Heart right ventricle (tissue), 16 donors: ENCODE measurements at regions not wholly inside any gene's neighbourhood (a gene's known extent, or its start where the extent isn't known, plus 50 kb on each side); places are given as distances from the start of the nearest gene placed in this dataset.

Experiments used
- ATAC-seq, 8 donors: fragments of 200-7000 bp; cut with Tn5 transposase; one replicate each; pipeline ENCODE4 v1.9.1; 2020; ENCODE audit warnings: mild to moderate bottlenecking in 8 of 8, moderate library complexity in 8 of 8, moderate number of reproducible peaks in 1 of 8
- DNase-seq, 2 donors: peaks; one replicate each; pipeline ENCODE4 v3.0.0-alpha.2; 2020
- H3K27ac ChIP-seq, 10 donors: fragments of 200-600 bp; sonication (generic) in 2 of 10; one replicate each; pipeline versions ENCODE4 v1.5.0 to v1.8.0; 2020 to 2022; ENCODE audit warnings: mild to moderate bottlenecking in 3 of 10
- H3K27me3 ChIP-seq, 7 donors: fragments of 200-600 bp; one replicate each; pipeline ENCODE4 v1.8.0; 2021 to 2022; ENCODE audit warnings: mild to moderate bottlenecking in 2 of 7
- H3K36me3 ChIP-seq, 9 donors: fragments of 200-600 bp; sonication (generic) in 1 of 9; one replicate each; pipeline versions ENCODE4 v1.5.0 to v1.8.0; 2020 to 2022; ENCODE audit warnings: mild to moderate bottlenecking in 2 of 9
- H3K4me1 ChIP-seq, 9 donors: fragments of 200-600 bp; sonication (generic) in 1 of 9; one replicate each; pipeline versions ENCODE4 v1.5.0 to v1.8.0; 2020 to 2022; ENCODE audit warnings: mild to moderate bottlenecking in 4 of 9
- H3K4me3 ChIP-seq, 10 donors: fragments of 200-600 bp; sonication (generic) in 2 of 10; one replicate each; pipeline versions ENCODE4 v1.5.0 to v1.8.0; 2020 to 2022; ENCODE audit warnings: mild to moderate bottlenecking in 7 of 10, moderate library complexity in 2 of 10
- H3K9me3 ChIP-seq, 11 donors: fragments of 200-600 bp in 10 of 11; sonication (generic) in 2 of 11; one replicate each; pipeline versions ENCODE4 v1.5.0 to v1.8.0; 2013 to 2022; ENCODE audit warnings: mild to moderate bottlenecking in 2 of 11, control low read depth in 1 of 11, moderate library complexity in 1 of 11
- WGBS, 2 donors: extraction: QIAGEN DNeasy Blood & Tissue Kit; methylation state at CpG; one replicate each; pipeline ENCODE4 v1.1.7; 2013; ENCODE audit warnings: inconsistent platforms in 1 of 2; 5-methylcytosine and 5-hydroxymethylcytosine counted together
- intact Hi-C, 10 donors: fragments of 100-400 bp; cut with DNase I; formaldehyde crosslinking; loops; one replicate each; pipeline versions ENCODE4 v1.11.1 to v1.14.2; 2022
- TF ChIP-seq, protein P1 (sequence below), 9 donors: fragments of 200-600 bp; sonication (generic) in 2 of 9; IDR thresholded peaks; one replicate each; pipeline versions ENCODE4 v1.5.0 to v1.8.0; 2021 to 2022; ENCODE audit warnings: antibody characterized with exemption in 9 of 9, mild to moderate bottlenecking in 5 of 9, moderate library complexity in 1 of 9
- donor health status: Arrhythmogenic right ventricular cardiomyopathy.
- donor health status: ischemic (EF 13 %, LVEDD 7.1; RV severe dilation, severe dysfunction).
- donor health status: healthy with polysubstance abuse.
- donor health status: DM: no; HTN: yes; CAD: no.
- donor health status: DM: no; HTN: no; CAD: no.
- donor health status: ischemic (EF 25% LVEDD 6.9; RV normal size, moderate dysfunction).
- donor health status: ischemic (EF 25% LVEDD 5.7; RV mildly dilated, moderate dysfunction).
- donor health status: healthy.
- donor health status: DM: yes; HTN: yes; CAD: no.
- donor health status: Ischemic cardiomyopathy.
- donor health status: ischemic (EF 35%, LVEDD 5.7; RV mildly dilated, moderate dysfunction).
- donor health status: nonischemic (EF 11% LVEDD 7.7; RV severe dilation, severe dysfunction).
- donor health status: DM: yes; HTN: yes; CAD: no.
- donor health status: PGD.
- donor health status: ischemic (EF 29% LVEDD 5.4; RV normal size, mild dysfunction).
- donor health status: nonischemic (EF 23%, LVEDD 6.1; RV moderate dilation, normal function).

- Histone ChIP-seq H3K27me3 (no peaks in the 10 kb centered on the region), H3K36me3 (no peaks in the 10 kb centered on the region), H3K9me3 (peaks cover 0 to 16% (median 0%) of the 10 kb centered on the region in 11 donors), H3K4me3 (no peak overlapping the region), H3K4me1 (no peaks in the 10 kb centered on the region), H3K27ac (no peak overlapping the region)
- TF ChIP-seq, protein P1, sequence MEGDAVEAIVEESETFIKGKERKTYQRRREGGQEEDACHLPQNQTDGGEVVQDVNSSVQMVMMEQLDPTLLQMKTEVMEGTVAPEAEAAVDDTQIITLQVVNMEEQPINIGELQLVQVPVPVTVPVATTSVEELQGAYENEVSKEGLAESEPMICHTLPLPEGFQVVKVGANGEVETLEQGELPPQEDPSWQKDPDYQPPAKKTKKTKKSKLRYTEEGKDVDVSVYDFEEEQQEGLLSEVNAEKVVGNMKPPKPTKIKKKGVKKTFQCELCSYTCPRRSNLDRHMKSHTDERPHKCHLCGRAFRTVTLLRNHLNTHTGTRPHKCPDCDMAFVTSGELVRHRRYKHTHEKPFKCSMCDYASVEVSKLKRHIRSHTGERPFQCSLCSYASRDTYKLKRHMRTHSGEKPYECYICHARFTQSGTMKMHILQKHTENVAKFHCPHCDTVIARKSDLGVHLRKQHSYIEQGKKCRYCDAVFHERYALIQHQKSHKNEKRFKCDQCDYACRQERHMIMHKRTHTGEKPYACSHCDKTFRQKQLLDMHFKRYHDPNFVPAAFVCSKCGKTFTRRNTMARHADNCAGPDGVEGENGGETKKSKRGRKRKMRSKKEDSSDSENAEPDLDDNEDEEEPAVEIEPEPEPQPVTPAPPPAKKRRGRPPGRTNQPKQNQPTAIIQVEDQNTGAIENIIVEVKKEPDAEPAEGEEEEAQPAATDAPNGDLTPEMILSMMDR (IDR thresholded peaks at IDR 0.05): no peak
- DNase-seq: no peak
- WGBS, 2 donors: 71 to 83% methylated on average over 4 of the region's 4 CpGs
- intact Hi-C loops: no loop called here
- ATAC-seq: no peak
Observed at GRCh38 chr21:22981819-22982218, 1983.6 kb downstream of the NCAM2 start.

DNA sequence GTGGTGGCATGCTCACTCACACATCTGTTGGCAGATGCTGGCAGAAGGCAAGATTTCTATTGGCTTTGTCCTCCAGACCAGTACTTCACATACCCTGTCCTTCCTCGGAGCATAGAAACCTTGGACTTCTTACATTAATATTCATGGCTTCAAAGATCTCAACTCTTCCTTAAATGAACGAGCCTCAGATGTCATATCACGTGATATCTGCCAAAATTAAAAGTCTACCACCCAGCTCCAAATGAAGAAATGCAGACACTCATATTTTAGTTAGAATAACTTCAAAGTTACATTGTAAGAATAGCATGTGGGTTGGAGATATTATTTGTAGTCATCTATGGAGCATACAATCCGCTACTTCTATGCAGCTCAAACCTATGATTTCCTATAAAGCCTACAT, 1994.9 kb downstream of the NCAM2 start:
- H3K27me3 ChIP-seq: no peaks in the 10 kb centered on the region
- 70 to 74% methylated on average over 4 of the region's 4 CpGs for WGBS, 2 donors
- intact Hi-C loops: no loop called here
- H3K9me3 ChIP-seq: peaks cover 0 to 41% (median 0%) of the 10 kb centered on the region in 11 donors
- H3K4me1 ChIP-seq: no peaks in the 10 kb centered on the region
- ATAC-seq (no peak), DNase-seq (no peak)
- H3K4me3 ChIP-seq: no peak overlapping the region
- TF ChIP-seq, protein P1 (IDR thresholded peaks at IDR 0.05): no peak
- H3K36me3 ChIP-seq: no peaks in the 10 kb centered on the region
- no peak overlapping the region for H3K27ac ChIP-seq

GRCh38 chr21:22993822-22994574, 1995.8 kb downstream of the NCAM2 start:
- WGBS, 2 donors: 90 to 93% methylated on average over 14 of the region's 14 CpGs
- no peak for DNase-seq
- no peak overlapping the region for H3K27ac ChIP-seq

GRCh38 chr21:23003951-23004350, 2005.7 kb downstream of the NCAM2 start:
- no peaks in the 10 kb centered on the region for H3K27me3 ChIP-seq
- intact Hi-C loops: no loop called here
- no peak overlapping the region for H3K4me3 ChIP-seq
- DNase-seq (no peak), ATAC-seq (no peak)
- no peak overlapping the region for H3K27ac ChIP-seq
- no peaks in the 10 kb centered on the region for H3K4me1 ChIP-seq
- 73 to 83% methylated on average over 5 of the region's 5 CpGs for WGBS, 2 donors
- H3K9me3 ChIP-seq: peaks cover 0 to 6% (median 0%) of the 10 kb centered on the region in 11 donors
- H3K36me3 ChIP-seq: no peaks in the 10 kb centered on the region
- TF ChIP-seq, protein P1 (IDR thresholded peaks at IDR 0.05): no peak

More at GRCh38 chr21:22993822-22994574, 1995.8 kb downstream of the NCAM2 start:
- Histone ChIP-seq H3K36me3 (no peaks in the 10 kb centered on the region), H3K4me3 (no peak overlapping the region), H3K9me3 (peaks cover 0 to 48% (median 0%) of the 10 kb centered on the region in 11 donors), H3K4me1 (no peaks in the 10 kb centered on the region), H3K27me3 (no peaks in the 10 kb centered on the region)
- TF ChIP-seq, protein P1 (IDR thresholded peaks at IDR 0.05): no peak
- ATAC-seq: no peak
- intact Hi-C loops: no loop called here
